ENCODE measurements at regions not wholly inside any gene's neighbourhood (a gene's known extent, or its start where the extent isn't known, plus 50 kb on each side); places are given as distances from the start of the nearest gene placed in this dataset.
"Not testable (repeated sequence)": the region's sequence is repeated elsewhere in the genome, so short reads cannot be mapped to it uniquely, and the experiment has no call there.

- TF ChIP-seq, protein P1, sequence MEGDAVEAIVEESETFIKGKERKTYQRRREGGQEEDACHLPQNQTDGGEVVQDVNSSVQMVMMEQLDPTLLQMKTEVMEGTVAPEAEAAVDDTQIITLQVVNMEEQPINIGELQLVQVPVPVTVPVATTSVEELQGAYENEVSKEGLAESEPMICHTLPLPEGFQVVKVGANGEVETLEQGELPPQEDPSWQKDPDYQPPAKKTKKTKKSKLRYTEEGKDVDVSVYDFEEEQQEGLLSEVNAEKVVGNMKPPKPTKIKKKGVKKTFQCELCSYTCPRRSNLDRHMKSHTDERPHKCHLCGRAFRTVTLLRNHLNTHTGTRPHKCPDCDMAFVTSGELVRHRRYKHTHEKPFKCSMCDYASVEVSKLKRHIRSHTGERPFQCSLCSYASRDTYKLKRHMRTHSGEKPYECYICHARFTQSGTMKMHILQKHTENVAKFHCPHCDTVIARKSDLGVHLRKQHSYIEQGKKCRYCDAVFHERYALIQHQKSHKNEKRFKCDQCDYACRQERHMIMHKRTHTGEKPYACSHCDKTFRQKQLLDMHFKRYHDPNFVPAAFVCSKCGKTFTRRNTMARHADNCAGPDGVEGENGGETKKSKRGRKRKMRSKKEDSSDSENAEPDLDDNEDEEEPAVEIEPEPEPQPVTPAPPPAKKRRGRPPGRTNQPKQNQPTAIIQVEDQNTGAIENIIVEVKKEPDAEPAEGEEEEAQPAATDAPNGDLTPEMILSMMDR (IDR thresholded peaks at IDR 0.05 in 4 of 5, conservative IDR thresholded peaks at IDR 0.05 in 1 of 5) = not testable (repeated sequence)
- not testable (repeated sequence) for TF ChIP-seq POLR2A (IDR thresholded peaks at IDR 0.05)
Observed at GRCh38 chrX:3435916-3436315, 89.5 kb upstream of the MXRA5 start.

Data from gastrocnemius medialis (tissue), 4 donors.